Karpas-422 (cell line): ENCODE measurements at regions not wholly inside any gene's neighbourhood (a gene's known extent, or its start where the extent isn't known, plus 50 kb on each side); places are given as distances from the start of the nearest gene placed in this dataset.

Experiments
- DNase-seq: peaks from one replicate; pipeline ENCODE4 v3.0.0-alpha.2; 2015
- H2AFZ ChIP-seq: fragments of 200-600 bp; sonication (generic); 2 replicates; pipeline ENCODE4 v1.6.1; 2014; ENCODE audit warnings: antibody characterized with exemption, low read length, mixed read lengths
- H3K27ac ChIP-seq: fragments of 200-600 bp; sonication (generic); 2 replicates; pipeline ENCODE4 v1.5.1; 2014; ENCODE audit warnings: mild to moderate bottlenecking, low read length, moderate library complexity
- H3K27me3 ChIP-seq: fragments of 200-600 bp; sonication (generic); 2 replicates; pipeline ENCODE4 v1.6.1; 2014; ENCODE audit warnings: low read length, mixed read lengths
- H3K36me3 ChIP-seq: fragments of 200-600 bp; sonication (generic); 2 replicates; pipeline ENCODE4 v1.6.1; 2014; ENCODE audit warnings: low read length, mixed read lengths; ENCODE audit not compliant: insufficient read depth
- H3K4me1 ChIP-seq: fragments of 200-600 bp; sonication (generic); 2 replicates; pipeline ENCODE4 v1.6.1; 2014; ENCODE audit warnings: mild to moderate bottlenecking, low read length, mixed read lengths
- H3K4me2 ChIP-seq: fragments of 200-600 bp; sonication (generic); 2 replicates; pipeline ENCODE4 v1.6.1; 2014; ENCODE audit warnings: low read length, low read depth, mild to moderate bottlenecking; ENCODE audit not compliant: poor library complexity, severe bottlenecking
- H3K4me3 ChIP-seq: fragments of 200-600 bp; sonication (generic); 2 replicates; pipeline ENCODE4 v1.5.1; 2014; ENCODE audit warnings: mild to moderate bottlenecking, antibody characterized with exemption, low read length, mixed read lengths
- H3K79me2 ChIP-seq: fragments of 200-600 bp; sonication (generic); 2 replicates; pipeline ENCODE4 v1.6.1; 2014; ENCODE audit warnings: mild to moderate bottlenecking, low read length, mixed read lengths
- H3K9ac ChIP-seq: fragments of 200-600 bp; sonication (generic); 2 replicates; pipeline ENCODE4 v1.6.0; 2014; ENCODE audit warnings: low read length
- H3K9me2 ChIP-seq: fragments of 200-600 bp; sonication (generic), shearing (Covaris generic); replicated peaks from 2 replicates; pipeline ENCODE4 v1.6.0; 2014; ENCODE audit warnings: mild to moderate bottlenecking, low read length, moderate library complexity; ENCODE audit not compliant: insufficient read depth
- H3K9me3 ChIP-seq: fragments of 300-700, 200-600 bp; sonication (generic); 2 replicates; pipeline ENCODE4 v1.6.1; 2014; ENCODE audit warnings: low read length, mixed read lengths
- H4K20me1 ChIP-seq: fragments of 200-600 bp; sonication (generic); 2 replicates; pipeline ENCODE4 v1.6.1; 2014; ENCODE audit warnings: mild to moderate bottlenecking, antibody characterized with exemption, low read length, low read depth; ENCODE audit not compliant: insufficient read depth

DNA sequence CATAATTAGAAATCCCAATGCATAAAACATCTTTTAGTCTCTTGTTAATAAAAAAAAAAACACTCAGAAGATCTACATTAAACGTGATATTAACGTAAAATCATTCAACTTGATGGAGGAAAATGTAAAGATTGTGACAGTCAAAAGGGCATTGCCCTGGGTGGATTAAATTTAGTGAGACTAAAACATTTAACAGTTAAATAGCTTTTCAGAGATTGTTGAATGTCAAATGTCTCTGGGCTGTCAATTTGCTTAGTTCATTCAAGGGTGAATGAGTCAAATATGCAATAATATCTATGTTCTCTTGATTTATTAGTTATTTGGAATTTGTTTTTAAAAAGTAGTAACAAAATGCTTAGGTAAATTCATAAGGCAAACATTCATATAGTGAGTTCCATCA is 836.6 kb upstream of the PCDH10 start:
- H3K9me3 ChIP-seq: peaks cover 16% of the 10 kb centered on the region
- H3K4me2 ChIP-seq: no peak overlapping the region
- no peak for DNase-seq
- no peak overlapping the region for H3K9ac ChIP-seq
- H2AFZ ChIP-seq: 0 out of 2 replicates have a peak overlapping the region, but pooled peaks have one; percentile 30
- no peaks in the 10 kb centered on the region for H3K79me2 ChIP-seq
- H3K27ac ChIP-seq: no peak overlapping the region
- H3K4me3 ChIP-seq: no peak overlapping the region
- H4K20me1 ChIP-seq: no peaks in the 10 kb centered on the region
- H3K36me3 ChIP-seq: no peaks in the 10 kb centered on the region
- no peaks in the 10 kb centered on the region for H3K4me1 ChIP-seq
- no peaks in the 10 kb centered on the region for H3K27me3 ChIP-seq
- no peaks in the 10 kb centered on the region for H3K9me2 ChIP-seq

DNA sequence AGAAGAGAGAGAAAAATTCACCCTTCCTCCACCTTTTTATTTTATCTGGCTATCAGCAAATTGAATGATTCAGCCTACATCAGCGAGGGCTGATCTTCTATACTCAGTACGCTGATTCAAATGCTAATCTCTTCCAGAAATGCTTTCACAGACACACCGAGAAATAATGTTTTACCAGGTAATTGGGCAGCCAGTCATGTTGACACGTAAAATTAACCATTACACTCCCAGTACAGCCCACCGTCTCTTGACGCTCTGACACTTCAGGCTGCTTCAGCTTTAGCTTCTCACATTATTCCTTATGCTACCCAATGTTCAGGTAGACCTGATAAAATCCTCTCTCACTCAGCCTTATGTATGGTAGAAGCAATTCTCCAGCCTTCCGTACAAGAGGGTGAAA is 835.2 kb upstream of the PCDH10 start:
- H3K27ac ChIP-seq: no peak overlapping the region

DNA sequence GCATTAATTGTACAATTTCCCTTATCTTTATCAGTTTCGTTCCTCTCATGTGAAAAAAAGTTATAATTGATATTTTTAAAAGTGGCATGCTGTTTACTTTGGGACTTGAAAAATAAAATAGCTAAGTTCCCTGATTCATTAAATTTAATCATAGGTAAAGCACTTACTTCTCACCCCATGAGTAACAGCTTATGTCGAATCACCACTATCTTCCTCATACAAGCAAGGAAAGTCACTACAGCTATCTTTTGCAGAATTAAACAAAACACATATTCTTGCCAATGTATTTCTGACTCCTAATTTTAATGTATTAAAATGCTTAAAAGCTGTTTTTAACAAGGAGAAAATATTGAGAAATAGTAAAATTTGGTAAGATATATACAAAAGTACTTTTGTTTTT is 832.4 kb upstream of the PCDH10 start:
- no peak for DNase-seq
- peaks cover 10% of the 10 kb centered on the region; the same call in 1 of the 2 replicates for H3K9me3 ChIP-seq
- no peak overlapping the region for H3K9ac ChIP-seq
- H3K9me2 ChIP-seq: no peaks in the 10 kb centered on the region
- no peaks in the 10 kb centered on the region for H3K27me3 ChIP-seq
- no peak overlapping the region for H3K4me3 ChIP-seq
- H4K20me1 ChIP-seq: no peaks in the 10 kb centered on the region
- no peak overlapping the region for H3K4me2 ChIP-seq
- H2AFZ ChIP-seq: no peak overlapping the region
- H3K4me1 ChIP-seq: no peaks in the 10 kb centered on the region
- H3K36me3 ChIP-seq: no peaks in the 10 kb centered on the region
- no peak overlapping the region for H3K27ac ChIP-seq
- no peaks in the 10 kb centered on the region for H3K79me2 ChIP-seq

More for the DNA sequence above, 835.2 kb upstream of the PCDH10 start:
- Histone ChIP-seq H3K9ac (no peak overlapping the region), H3K4me3 (no peak overlapping the region), H3K4me2 (no peak overlapping the region), H3K9me3 (peaks cover 11% of the 10 kb centered on the region; the same call in 1 of the 2 replicates), H3K9me2 (no peaks in the 10 kb centered on the region), H3K36me3 (no peaks in the 10 kb centered on the region), H3K4me1 (no peaks in the 10 kb centered on the region), H4K20me1 (no peaks in the 10 kb centered on the region), H2AFZ (no peak overlapping the region), H3K79me2 (no peaks in the 10 kb centered on the region), H3K27me3 (no peaks in the 10 kb centered on the region)
- DNase-seq: no peak

DNA sequence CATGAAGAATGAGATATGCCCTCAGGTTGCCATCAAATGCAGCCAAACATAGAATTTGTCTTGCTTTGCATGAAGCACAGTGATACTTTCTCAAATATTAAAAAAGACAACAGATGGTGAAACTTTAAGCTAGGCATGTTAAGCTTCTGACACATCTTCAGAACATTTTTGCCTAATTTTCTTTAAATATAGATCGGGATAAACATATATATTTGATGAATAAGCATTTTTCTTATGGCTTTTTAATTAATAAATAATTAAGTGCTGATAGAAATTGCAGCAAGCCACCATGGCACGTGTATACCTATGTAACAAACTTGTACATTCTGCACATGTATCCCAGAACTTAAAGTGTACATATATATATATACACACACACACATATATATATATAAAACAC is 831.2 kb upstream of the PCDH10 start:
- H4K20me1 ChIP-seq: no peaks in the 10 kb centered on the region
- H3K9ac ChIP-seq: no peak overlapping the region
- H3K4me1 ChIP-seq: no peaks in the 10 kb centered on the region
- no peak overlapping the region for H3K4me3 ChIP-seq
- no peak overlapping the region for H3K4me2 ChIP-seq
- no peak for DNase-seq
- no peak overlapping the region for H3K27ac ChIP-seq
- no peaks in the 10 kb centered on the region for H3K79me2 ChIP-seq
- no peaks in the 10 kb centered on the region for H3K27me3 ChIP-seq
- no peaks in the 10 kb centered on the region for H3K36me3 ChIP-seq
- H3K9me2 ChIP-seq: no peaks in the 10 kb centered on the region
- H2AFZ ChIP-seq: no peak overlapping the region
- H3K9me3 ChIP-seq: peaks cover 10% of the 10 kb centered on the region; the same call in 1 of the 2 replicates

DNA sequence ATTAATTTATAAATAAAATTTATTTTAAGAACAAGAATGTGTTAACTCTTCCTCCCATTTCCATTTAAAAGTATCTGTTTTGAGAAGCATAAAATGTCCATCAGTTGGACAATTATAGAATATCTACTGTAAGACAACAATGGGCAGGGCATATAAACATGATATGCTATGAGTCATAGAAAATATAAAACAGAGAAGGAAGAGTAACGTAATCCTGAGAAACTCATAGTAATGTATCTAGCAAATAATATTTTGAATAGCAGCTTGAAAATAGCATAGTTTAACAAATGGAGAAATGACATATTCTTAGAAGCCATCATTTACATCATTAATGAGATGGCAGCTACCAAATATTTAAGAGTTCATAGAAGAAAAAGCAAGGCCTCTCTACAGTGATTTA is 820.3 kb upstream of the PCDH10 start:
- no peaks in the 10 kb centered on the region for H3K27me3 ChIP-seq
- H2AFZ ChIP-seq: 0 out of 2 replicates have a peak overlapping the region, but pooled peaks have one; percentile 37
- no peak overlapping the region for H3K9ac ChIP-seq
- no peaks in the 10 kb centered on the region for H3K9me2 ChIP-seq
- no peaks in the 10 kb centered on the region for H3K79me2 ChIP-seq
- no peaks in the 10 kb centered on the region for H3K36me3 ChIP-seq
- no peak overlapping the region for H3K4me3 ChIP-seq
- no peaks in the 10 kb centered on the region for H3K4me1 ChIP-seq
- no peak overlapping the region for H3K27ac ChIP-seq
- DNase-seq: no peak
- H3K9me3 ChIP-seq: no peaks in the 10 kb centered on the region; the same call in 1 of the 2 replicates
- H3K4me2 ChIP-seq: no peak overlapping the region
- H4K20me1 ChIP-seq: no peaks in the 10 kb centered on the region

DNA sequence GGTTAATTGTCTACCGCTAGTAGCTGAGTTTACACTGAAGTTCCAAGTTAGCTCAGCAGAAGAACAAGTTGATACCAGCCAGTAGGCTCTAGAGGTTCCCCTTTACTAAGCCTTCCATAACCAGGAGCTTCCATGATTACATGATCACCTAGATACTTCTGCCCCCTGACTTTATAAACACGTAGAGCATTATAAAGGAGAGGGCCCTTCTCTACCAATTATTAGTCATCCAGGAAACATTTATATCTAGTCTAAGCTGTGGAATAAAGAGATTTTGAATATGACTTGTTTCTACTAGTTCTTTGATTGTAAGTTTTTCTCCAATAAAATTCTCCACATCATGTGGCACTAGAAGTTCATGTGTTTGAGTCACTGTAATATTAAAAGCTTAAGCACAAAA is 818.1 kb upstream of the PCDH10 start:
- H2AFZ ChIP-seq: 0 out of 2 replicates have a peak overlapping the region, but pooled peaks have one; percentile 8
- no peak overlapping the region for H3K9ac ChIP-seq
- H3K9me2 ChIP-seq: no peaks in the 10 kb centered on the region
- H3K4me2 ChIP-seq: no peak overlapping the region
- no peaks in the 10 kb centered on the region for H3K79me2 ChIP-seq
- H4K20me1 ChIP-seq: no peaks in the 10 kb centered on the region
- no peak overlapping the region for H3K4me3 ChIP-seq
- H3K27ac ChIP-seq: no peak overlapping the region
- no peaks in the 10 kb centered on the region for H3K27me3 ChIP-seq
- H3K9me3 ChIP-seq: no peaks in the 10 kb centered on the region; the same call in 1 of the 2 replicates
- H3K4me1 ChIP-seq: no peaks in the 10 kb centered on the region
- no peak for DNase-seq
- no peaks in the 10 kb centered on the region for H3K36me3 ChIP-seq

DNA sequence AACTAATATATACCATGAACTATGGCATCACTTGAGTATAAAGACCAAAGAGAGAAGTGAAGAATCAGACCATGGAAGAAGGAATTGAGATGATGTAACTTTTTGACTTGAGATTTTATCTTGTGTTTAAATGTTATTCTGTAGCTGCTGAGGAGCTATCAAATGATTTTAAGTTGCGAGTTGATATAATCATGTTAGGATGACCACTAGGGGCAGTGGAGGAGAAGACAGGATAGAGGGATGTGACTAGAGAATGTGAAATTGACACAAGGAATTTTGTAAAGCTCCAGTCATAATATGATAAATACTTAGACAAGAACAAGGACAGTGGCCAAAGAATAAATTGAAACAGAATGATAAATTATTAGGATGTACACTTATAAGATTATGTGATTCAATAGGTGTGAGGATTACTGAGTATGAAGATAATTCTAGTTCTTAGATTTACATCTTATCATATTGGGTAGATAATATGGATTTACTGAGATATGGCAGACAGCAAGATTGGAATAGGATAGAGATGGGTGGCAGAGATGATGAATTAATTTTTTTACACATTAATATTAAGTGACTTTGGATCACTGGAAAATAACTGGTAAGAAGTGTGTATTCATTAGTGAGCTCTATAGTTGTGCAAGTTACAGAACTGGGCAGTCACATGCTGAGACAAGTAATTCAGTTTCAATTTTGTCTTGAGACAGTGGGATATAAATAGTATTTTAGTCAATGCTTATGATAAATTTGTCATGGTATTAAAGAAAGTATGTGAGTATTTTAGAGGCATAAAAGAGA is 816.0 kb upstream of the PCDH10 start:
- Histone ChIP-seq H3K4me1 (no peaks in the 10 kb centered on the region), H3K27me3 (no peaks in the 10 kb centered on the region), H3K9me3 (no peaks in the 10 kb centered on the region), H3K27ac (no peak overlapping the region), H3K4me3 (no peak overlapping the region), H3K79me2 (no peaks in the 10 kb centered on the region), H3K4me2 (no peak overlapping the region), H4K20me1 (no peaks in the 10 kb centered on the region), H3K9ac (no peak overlapping the region), H3K36me3 (no peaks in the 10 kb centered on the region), H3K9me2 (no peaks in the 10 kb centered on the region), H2AFZ (no peak overlapping the region)
- peak; percentile 60 for DNase-seq

DNA sequence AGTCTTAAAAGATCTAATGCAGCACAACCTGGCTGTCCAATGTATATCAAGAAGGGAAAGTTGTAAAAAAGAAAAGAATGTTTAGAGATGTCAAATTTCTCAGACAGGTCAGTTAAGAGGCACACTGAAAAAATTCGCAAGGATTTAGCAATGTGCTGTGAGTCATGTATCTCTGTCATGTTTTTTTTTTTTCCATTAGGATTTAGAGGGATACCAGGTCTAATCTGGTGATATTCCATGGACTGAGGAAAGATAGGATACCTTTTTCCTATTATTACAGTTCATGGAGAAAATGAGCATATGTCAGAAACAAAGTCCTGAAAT is 815.4 kb upstream of the PCDH10 start:
- no peaks in the 10 kb centered on the region for H3K36me3 ChIP-seq
- no peaks in the 10 kb centered on the region for H3K4me1 ChIP-seq
- no peak overlapping the region for H2AFZ ChIP-seq
- H3K9me3 ChIP-seq: no peaks in the 10 kb centered on the region
- H3K27me3 ChIP-seq: no peaks in the 10 kb centered on the region
- no peak overlapping the region for H3K4me2 ChIP-seq
- no peaks in the 10 kb centered on the region for H3K9me2 ChIP-seq
- no peak overlapping the region for H3K4me3 ChIP-seq
- DNase-seq: no peak
- no peaks in the 10 kb centered on the region for H4K20me1 ChIP-seq
- H3K27ac ChIP-seq: no peak overlapping the region
- H3K79me2 ChIP-seq: no peaks in the 10 kb centered on the region
- no peak overlapping the region for H3K9ac ChIP-seq
